NCI-H748 (cell line): ENCODE measurements at regions not wholly inside any gene's neighbourhood (a gene's known extent, or its start where the extent isn't known, plus 50 kb on each side); places are given as distances from the start of the nearest gene placed in this dataset.

Experiments
- DNase-seq: peaks from one replicate; lab custom pipeline; 2025; ENCODE audit not compliant: unreplicated experiment; lab: John Stamatoyannopoulos, UW

DNA sequence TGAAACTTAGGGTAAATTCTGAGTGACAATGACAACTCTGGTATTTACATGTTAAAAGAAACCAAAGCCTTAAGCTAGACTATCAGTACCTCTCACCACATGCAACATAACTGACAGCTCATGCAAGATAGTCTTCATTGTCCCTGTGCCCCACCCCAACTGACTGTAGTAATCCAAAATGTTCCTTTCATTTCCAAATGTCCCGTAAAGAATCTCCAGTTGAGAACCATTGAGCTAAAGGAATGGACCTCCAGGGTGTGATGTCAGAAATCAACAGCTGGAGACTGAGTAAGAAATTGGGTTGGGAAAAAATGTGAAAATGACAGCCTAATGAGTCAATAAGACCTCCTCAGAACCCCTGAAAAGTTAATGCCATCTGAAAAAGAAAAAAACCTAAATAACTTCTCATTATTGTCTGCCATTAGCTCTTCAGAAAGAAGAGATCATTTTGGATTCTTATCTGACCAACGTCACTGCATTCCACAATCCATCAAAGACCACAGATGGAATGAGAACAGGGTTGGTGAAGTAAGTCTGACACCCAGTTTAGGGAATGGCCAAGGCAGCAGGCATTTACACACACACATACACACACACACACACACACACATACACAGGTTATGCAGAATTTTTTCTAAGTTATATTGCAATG, 51.7 kb upstream of the ACVR2A start:
- no peak for DNase-seq

DNA sequence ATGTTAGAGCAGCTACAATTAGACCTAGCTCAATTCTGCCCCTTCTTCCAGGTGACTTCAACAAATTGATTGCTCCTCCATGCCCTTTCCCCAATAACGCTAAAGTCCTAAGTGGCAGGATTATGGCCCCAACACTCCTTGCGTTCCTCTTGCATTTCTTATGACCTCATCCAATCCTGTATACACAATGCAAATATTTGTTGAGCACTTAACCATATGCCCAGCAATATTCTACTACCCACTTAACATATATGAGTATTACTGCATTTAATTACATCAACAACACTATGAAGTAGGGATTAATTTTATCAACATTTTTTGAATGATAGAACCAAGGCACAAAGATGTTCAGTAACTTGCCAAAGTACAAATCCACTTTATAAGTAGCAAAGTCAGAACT, 54.2 kb upstream of the ACVR2A start:
- DNase-seq, result no peak

DNA sequence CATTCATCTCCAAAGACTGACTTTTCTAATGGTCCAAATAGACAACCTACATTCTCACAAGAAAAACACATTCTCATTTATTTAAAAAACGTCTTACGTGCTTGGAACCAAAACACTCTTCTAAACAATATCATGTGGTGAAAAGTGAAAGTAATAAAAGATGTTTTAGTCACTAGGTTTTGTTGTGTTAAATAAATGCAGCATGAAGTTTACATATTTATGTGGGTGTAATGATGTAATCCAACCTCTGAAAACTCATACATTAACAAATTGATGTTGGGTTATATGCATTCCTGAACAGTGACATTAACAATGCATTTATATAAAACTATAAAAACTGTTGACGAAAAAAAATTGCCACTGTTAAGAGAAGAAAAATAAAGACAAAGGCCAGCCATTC, 55.1 kb upstream of the ACVR2A start:
- no peak for DNase-seq

DNA sequence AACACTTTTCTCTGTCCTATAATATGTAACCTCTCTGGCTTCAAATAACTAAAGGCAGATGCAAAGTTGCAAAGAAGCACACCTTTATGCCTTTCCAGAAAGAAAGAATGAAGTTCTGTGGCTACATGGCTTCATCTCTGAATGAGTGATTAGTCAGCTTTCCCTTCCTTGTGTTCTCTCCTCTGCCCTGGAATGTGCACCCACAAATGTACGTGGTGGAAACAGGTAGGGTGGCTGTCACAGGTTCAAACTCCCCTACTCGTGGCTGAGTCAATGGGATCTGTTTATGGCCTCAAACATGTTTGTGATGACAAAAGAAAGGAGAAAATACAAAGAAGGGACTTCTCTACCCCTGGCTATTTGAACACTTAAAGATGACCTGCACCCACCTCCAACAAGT, 55.5 kb upstream of the ACVR2A start:
- no peak for DNase-seq

DNA sequence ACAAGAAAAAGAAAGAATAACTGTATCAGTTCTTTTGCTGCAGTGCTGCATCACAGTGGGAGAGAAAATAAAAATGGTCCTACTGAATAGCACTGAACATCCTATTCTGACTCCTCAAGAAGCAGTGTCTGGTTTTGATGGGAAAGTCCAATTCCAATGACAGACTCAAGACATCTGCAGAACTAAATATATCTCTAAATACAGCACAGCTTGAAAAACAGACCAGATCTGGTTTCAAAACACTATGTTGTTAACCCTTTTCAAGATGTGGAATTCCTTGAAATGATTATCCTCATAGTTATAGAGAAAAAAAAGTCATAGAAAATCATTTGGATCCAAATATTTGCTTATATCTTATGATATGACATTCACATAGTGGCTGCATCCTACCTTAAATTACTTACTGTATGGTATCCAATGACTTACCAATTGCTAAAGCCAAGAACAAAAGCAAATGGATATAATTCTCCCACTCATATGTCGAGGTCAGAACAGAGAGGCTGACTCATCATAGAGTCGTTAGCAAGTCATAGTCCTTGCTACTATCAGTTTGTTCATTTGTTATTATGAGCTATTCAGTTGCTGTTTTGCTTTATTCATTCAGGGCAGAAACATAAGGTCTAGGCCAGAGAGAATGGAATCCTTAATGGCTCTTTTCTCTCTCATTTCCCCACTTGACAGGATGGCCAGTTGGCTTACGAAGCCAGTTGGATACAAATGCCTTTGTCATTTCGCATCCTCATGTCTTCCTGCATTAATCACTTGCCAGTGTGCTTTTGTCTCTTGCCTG, 62.5 kb upstream of the ACVR2A start:
- peak; percentile 36 for DNase-seq

DNA sequence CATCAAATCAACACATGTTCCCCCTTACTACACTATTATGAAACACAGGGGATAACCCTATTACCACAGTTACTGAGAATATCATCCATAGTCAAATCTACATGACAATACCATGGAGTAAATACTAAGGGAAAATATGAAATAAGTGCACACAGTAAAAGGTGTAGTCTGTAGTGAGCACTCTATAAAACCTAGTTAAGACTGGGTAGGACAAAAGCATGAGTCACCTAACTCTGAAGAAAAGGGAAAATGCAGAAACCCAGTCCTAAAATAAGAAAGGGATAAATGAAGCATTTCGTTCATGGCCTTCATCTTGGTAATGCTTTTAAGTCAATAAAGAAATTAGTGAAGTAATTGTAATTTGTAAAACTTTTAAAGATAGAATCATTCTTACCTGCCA, 65.4 kb upstream of the ACVR2A start:
- DNase-seq, result no peak

DNA sequence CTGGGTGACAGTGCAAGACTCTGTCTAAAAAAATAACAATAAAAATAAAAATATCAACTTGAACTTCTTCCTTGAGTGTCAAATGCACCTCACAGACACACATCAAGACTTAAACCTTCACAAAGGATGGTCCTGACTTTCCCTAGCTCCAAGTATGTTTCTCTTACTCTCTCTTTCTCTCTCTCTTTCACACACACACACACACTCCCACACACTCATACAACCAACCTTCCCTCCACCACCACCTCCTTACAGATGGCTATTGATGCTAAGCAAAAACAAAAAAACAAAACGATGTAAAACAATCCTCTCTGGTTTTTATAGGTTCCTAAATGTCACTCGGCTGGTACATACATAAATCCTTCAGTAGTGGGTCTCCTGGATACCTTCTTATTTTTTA, 67.4 kb upstream of the ACVR2A start:
- no peak for DNase-seq

DNA sequence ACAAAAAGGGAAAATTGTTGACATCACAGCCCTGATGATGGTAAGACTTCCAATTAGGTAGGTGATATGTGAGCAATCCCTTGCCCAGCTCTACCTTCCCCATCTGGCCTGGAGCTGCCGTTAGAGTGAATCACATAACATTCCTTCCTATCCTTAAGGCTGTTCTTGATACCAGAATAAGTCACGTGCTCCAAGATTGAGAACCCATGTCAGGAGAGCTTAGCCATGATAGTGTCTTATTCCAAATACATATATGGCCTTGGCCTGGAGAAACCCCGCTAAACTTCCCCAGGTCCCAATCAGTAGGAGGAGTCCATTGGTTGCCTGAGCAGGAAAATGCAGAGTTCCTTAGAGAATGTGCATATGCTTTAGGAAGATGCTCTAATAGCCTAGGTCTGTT, 70.0 kb upstream of the ACVR2A start:
- no peak for DNase-seq

DNA sequence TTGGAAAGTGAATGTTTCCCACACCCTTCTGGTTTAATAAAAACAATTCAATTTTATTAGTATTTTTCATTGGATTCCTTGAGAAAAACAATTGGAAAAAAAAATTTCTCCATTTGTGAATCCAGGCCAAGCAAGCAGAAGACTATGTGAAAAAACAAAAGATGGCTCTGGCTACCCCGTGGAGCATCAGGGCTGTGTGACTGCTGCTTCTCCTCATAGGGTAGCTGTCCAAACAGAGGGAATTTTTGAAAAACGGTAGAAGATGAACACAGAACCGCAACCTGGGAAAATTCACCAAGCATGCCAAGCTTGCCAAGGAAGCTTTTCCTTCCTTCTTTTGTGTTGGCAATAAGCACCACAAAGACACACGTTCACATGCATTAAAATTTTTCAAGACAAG, 71.3 kb upstream of the ACVR2A start:
- no peak for DNase-seq

DNA sequence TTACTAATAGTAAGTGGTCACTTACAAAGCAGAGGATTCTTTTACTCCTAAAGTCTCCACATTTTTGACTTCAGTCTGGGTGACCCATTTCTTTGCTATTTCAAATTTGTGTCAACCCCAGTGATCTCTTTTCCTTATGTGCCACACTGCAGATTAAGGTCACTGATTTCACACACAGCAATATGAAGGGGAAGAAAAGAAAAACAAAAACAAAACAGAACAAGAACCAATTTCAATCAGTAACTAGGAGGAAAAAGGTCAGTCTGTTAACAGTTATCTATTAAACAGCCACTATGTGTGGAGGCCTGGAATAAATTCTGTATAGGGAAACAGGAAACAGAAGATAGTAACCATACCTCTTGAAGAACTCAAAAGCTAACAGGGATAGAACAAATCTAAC, 72.0 kb upstream of the ACVR2A start:
- no peak for DNase-seq

DNA sequence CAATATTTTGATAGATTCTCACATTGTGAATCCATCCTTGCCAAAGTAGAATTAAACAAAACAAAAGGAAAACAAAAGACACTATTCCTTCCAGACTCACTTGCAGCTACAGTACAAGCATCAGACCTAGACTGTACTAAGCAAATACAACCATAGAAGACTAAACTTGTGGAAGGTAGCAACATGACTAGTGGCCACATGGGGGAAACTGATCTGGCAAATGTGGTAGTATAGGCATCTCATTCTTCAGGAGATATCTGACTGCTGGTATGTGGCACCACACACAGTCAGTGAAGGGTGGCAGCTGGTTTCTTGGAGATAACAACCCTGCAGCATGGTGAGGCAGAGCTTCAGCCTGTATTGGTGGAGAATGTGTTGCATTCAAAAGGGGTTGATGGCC, 81.0 kb upstream of the ACVR2A start:
- DNase-seq, result no peak

DNA sequence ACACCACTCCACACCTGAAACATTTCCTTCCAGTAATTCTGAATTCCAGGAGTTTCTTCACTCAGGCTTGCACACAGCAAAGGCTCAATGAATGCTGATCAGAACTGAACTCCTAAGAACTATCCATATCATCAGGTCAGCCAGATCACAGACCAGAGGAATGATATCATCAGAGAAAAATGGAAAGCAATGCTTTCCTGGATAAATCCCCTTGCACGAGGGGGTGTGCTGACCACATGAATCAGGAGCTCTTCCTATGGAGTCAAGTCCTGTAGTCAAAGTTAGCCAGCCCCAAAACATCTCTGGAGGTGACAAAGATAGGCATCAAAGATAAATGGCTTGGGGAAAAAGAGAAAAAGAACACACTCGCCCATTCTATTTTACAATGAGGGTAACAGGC, 83.8 kb upstream of the ACVR2A start:
- no peak for DNase-seq

DNA sequence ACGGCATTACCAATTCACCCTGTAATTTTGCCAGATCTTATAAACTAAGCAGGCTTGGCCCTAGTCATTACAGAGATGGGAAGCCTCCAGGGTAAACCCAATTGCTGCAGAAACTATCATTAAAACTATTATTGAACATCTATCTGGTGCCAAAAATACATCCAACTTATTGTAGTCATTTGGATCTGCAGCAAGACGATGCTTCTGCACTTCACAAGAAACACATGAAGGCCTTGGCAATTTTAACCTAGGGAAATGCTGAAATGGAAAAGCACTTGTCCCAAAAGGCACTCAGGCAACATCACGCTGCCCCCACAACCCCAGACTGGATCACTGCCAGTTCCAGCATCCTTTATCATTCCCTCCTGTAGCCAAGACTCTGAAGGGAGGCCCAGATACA, 85.3 kb upstream of the ACVR2A start:
- no peak for DNase-seq

DNA sequence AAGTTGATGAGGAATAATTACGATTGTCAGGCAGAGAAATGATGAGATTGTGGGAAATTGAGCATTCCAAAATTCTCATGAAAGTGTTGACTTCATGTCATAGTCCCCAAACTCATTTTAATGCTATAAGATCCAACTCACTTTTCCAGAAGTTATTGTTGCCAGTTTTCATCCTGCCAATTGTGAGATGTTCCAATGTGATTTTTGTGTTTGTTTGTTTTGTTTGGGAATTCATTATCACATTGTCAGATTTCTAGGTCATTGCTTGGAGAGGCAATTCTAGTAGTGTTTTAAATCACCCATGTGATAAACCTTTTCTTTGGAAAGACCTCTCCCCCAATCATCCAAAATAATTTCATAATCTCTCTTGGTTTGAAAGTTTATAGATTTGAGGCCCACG, 86.0 kb upstream of the ACVR2A start:
- DNase-seq, result no peak

DNA sequence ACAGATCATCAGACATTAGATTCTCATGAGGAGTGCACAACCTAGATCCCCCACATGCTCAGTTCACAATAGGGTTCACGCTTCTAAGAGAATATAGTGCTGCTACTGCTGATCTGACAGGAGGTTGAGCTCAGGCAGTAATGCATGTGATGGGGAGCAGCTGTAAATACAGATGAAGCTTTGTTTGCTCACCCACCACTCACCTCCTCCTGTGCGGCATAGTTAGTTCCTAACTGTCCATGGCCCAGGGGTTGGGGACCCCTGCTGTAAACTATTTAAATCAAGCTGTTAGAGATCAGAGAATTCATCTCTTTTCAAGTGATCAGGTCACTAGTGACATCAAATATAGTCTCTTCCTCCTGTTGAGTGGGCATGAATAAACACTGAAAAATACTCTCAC, 88.8 kb upstream of the ACVR2A start:
- peak; percentile 85 for DNase-seq

DNA sequence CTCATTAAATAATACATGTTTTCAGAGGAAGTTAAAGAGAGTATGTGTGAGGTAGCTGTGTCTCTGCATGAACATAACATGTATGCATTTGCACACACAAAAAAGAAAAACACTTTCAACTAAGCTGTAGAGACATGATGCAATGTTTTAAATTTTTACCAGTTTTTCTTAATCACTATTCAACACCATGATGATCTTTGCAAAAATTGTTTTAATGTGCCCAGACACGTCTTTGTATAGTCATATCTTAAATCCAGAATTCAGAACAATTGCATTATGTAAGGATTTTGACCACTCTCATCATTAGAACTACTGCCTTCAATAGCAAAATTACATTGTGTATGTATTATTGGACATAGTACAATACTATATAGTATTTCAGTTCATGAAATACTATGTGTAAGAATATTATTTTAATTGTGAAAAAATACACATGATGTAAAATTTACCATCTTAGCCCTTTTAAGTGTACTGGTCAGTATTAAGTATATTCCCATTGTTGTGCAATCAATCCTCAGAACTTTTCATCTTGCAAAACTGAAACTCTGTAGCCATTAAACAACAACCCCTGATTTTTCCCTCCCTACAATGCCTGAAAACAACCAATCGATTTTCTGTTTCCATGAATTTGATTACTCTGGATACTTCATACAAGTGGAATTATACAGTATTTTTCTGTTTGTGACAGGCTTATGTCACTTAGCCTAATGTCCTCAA, 104.5 kb upstream of the ACVR2A start:
- DNase-seq, result no peak

DNA sequence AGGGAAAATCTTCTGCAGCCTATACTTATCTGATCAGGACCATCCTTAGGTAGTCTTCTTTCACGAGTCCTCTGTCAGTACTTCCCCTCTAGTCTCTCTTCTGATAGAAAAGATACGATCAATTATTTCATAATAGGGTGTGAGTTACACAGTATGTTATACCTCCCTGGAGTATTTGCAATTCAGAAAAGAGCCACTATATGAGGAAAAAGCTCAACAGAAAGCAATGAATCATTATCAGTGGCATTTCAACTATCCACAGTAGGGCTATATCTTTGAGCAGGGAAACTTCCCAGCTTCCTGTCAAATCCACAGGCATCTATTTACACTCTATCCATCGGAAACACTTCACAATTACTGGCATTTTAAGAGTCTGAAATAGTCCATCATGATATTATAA, 105.3 kb upstream of the ACVR2A start:
- DNase-seq, result no peak

DNA sequence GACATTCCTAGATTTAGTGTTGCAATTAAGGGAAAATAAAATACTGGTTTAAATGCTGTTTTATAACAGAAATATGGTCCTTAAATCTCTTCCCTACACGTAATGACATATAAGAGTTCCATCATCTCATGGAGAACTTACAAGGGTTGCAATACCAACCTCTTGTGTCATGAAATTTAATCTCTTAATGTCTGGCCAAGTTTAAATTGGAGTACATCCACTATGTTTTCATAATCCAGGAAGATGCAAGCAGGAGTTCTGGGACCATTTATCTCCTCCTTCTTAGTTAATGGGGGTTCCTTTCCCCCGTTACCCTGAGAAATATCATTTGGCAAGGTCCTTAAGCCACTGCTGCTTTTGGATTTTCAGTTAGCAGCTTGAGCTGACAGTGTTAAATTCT, 126.0 kb upstream of the ACVR2A start:
- DNase-seq, result no peak

DNA sequence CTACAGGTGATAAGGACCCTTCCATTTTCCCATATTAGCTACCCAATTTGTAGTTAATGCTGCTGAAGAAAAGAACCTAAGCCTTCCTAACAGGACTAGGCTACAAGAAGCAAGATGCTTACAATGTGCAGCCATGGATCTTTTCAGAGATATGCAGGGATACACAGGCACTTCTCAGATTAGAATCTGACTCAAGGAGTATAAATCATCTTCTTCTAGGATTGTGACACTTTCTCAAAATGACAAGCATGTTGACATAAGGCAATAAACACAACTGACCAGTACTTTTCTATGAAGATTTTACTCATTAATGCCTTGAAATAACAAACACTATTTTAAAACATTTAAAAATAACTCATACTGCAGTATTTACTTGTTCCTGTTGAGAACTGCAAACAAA, 127.9 kb upstream of the ACVR2A start:
- no peak for DNase-seq

DNA sequence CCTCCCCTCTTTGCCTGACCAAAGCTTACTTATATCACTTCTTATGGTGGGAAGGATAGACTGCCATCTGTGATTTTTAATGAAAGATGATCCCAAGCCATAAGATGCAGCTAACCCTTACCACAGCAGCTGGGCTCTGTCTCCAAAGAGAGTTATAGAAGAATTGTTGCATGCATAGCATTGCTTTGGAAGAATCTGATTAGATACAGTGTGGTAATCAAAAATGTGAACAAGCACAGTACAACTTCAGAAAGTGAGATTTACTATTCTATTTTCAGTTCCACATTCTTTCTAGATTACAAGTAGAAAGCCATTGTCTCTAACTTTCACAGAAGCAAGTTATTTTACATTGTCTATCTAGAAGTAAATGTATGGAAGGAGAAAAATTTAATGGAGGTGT, 129.0 kb upstream of the ACVR2A start:
- DNase-seq, result no peak

DNA sequence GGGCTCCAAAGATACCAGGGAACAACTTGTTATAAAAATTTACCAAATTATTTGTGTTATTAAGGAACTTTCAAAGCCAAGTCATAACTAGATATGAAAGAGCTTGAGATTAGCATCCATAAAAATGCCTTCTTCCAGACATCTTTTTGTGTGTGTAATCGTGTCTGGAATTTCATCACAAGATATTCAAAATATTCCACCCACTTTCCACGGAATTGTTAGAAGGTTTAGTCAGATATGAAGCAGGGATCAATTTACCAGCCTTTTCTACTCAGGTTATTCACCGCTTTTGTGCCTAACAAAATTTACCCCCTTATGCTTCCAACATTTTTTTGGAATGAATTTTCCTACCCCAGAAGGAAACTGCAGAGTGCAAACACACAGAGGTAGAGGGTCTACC, 130.2 kb upstream of the ACVR2A start:
- no peak for DNase-seq

DNA sequence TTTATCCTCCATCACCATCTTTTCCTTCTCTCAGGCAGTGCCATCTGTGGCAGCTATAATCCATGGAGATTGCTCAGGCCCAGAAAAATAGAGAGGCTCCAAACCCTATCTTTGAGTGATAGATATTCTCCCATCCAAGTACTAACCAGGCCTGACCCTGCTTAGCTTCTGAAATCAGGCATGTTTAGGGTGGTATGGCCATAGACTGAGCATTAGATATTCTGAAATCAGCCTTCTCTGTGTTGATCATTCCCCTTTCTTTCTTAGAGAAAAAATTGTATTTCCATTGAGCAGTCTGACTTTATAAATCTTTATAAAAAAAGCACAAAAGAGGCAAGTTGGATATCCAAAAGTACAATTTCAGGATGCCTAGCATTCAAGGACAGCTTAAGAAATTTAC, 131.5 kb upstream of the ACVR2A start:
- no peak for DNase-seq
